ENCODE measurements at regions not wholly inside any gene's neighbourhood (a gene's known extent, or its start where the extent isn't known, plus 50 kb on each side); places are given as distances from the start of the nearest gene placed in this dataset.
"Not testable (repeated sequence)": the region's sequence is repeated elsewhere in the genome, so short reads cannot be mapped to it uniquely, and the experiment has no call there.

DNA sequence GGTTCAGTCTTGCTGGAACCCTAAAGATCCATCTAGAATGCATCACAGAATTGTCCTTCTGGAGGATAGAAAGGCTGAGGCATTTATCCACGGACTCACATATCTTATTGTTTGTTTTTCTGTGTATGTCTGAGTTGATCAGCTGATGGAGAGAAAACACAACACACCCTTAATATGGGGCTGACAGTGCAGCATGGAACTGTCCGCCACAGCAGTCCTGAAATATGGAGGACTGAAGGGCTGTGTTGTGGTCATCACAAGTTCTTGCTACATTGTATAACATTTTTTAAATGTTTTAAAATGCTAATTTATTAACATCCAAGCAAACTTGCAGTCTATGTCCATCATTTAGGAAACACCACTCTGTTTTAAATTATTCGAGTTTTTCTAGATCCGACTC is 448.9 kb upstream of the ERCC4 start:
- no peak for DNase-seq (ENCODE audit: low read depth)
- in situ Hi-C loops (cut with HindIII; ENCODE audit: low sequenced_read_pairs) = no loop called here
- H3K4me3 ChIP-seq (ENCODE audit: low read depth, low read length) = no peak overlapping the region
- TF ChIP-seq, protein P1, sequence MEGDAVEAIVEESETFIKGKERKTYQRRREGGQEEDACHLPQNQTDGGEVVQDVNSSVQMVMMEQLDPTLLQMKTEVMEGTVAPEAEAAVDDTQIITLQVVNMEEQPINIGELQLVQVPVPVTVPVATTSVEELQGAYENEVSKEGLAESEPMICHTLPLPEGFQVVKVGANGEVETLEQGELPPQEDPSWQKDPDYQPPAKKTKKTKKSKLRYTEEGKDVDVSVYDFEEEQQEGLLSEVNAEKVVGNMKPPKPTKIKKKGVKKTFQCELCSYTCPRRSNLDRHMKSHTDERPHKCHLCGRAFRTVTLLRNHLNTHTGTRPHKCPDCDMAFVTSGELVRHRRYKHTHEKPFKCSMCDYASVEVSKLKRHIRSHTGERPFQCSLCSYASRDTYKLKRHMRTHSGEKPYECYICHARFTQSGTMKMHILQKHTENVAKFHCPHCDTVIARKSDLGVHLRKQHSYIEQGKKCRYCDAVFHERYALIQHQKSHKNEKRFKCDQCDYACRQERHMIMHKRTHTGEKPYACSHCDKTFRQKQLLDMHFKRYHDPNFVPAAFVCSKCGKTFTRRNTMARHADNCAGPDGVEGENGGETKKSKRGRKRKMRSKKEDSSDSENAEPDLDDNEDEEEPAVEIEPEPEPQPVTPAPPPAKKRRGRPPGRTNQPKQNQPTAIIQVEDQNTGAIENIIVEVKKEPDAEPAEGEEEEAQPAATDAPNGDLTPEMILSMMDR (IDR thresholded peaks at IDR 0.05; ENCODE audit: low read depth, low read length, missing control alignments) = no peak

DNA sequence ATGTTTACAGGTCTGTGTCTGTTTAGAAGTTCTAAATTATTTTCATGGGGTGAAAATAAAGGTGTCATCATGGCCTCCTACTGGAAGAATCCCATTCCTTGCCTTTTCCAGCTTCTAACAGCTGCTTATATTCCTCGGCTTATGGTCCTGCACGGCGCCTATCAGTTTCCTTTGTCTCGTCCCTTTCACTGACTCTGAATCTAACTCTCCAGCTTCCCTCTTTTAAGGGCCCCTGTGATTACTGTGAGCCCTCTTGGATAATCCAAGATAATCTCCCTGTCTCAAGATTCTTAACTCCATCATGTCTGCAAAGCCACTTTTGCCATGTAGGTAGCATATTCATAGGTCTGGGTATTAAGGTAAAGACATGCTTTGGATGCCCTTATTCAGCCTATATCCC is 441.0 kb upstream of the ERCC4 start:
- TF ChIP-seq, protein P1 (IDR thresholded peaks at IDR 0.05; ENCODE audit: low read depth, low read length, missing control alignments) = no peak
- no peak for DNase-seq (ENCODE audit: low read depth)
- H3K4me3 ChIP-seq (ENCODE audit: low read depth, low read length) = no peak overlapping the region
- in situ Hi-C loops (cut with HindIII; ENCODE audit: low sequenced_read_pairs) = no loop called here

DNA sequence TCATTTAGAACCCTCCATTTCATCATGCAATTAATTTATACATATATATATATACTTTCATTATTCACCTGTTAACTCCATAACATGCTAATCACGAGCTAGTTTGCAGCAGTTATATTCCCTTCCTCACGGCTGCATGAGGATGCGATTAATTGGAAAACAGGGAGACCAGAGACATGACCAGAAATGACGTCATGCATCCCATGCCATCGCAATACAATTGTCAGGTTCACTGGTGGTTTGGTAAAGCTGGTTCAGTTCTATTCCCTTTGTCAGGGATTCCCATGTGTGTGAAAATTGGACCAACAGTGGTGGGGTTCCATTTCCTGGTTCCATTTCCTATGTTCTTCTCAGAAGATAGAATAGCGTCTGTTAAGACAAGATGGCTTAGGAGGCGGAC is 440.4 kb upstream of the ERCC4 start:
- no peak overlapping the region for H3K4me3 ChIP-seq (ENCODE audit: low read depth, low read length)
- TF ChIP-seq, protein P1 (IDR thresholded peaks at IDR 0.05; ENCODE audit: low read depth, low read length, missing control alignments) = no peak
- in situ Hi-C loops (cut with HindIII; ENCODE audit: low sequenced_read_pairs) = no loop called here
- no peak for DNase-seq (ENCODE audit: low read depth)

DNA sequence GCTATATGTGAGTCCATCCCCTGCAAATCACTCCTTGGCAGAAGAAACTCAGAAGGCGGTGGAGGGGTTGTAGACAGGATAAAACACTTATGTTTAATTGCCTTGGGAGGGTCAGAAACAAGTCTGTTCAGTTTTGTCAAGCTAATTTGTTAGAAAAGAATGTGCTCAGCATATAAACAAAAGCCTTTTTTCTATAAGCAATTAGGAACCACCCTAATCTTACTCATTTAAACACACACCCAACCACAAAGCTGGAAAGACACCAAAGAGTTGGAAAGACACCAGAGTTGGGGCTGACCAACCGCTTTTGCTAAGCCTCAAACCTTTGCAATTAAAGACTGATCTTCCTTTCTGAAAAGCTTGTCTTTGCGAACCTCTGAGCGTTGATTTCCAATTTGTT is 439.2 kb upstream of the ERCC4 start:
- TF ChIP-seq, protein P1 (IDR thresholded peaks at IDR 0.05; ENCODE audit: low read depth, low read length, missing control alignments) = no peak
- in situ Hi-C loops (cut with HindIII; ENCODE audit: low sequenced_read_pairs) = no loop called here
- no peak for DNase-seq (ENCODE audit: low read depth)
- H3K4me3 ChIP-seq (ENCODE audit: low read depth, low read length) = no peak overlapping the region

DNA sequence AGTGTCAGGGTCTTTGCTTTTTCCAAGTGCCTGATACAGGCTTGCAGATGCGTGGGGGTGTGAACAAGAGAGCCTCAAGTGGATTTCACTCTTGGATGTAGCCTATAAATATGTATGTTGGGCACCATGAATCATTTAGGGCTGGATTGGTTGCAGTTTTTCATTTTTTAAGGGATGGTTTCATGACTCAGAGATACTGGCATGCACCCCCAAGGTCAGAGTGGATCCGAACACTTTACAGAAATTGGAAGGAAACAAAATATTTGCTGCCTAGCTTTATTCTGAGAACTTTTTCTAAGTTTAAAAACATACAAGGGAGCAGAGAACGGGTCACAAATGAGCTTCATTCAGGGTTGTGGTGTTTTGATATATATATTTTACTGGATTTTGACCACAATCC is 436.8 kb upstream of the ERCC4 start:
- TF ChIP-seq, protein P1 (IDR thresholded peaks at IDR 0.05; ENCODE audit: low read depth, low read length, missing control alignments) = no peak
- no peak for DNase-seq (ENCODE audit: low read depth)
- no peak overlapping the region for H3K4me3 ChIP-seq (ENCODE audit: low read depth, low read length)
- in situ Hi-C loops (cut with HindIII; ENCODE audit: low sequenced_read_pairs) = no loop called here

DNA sequence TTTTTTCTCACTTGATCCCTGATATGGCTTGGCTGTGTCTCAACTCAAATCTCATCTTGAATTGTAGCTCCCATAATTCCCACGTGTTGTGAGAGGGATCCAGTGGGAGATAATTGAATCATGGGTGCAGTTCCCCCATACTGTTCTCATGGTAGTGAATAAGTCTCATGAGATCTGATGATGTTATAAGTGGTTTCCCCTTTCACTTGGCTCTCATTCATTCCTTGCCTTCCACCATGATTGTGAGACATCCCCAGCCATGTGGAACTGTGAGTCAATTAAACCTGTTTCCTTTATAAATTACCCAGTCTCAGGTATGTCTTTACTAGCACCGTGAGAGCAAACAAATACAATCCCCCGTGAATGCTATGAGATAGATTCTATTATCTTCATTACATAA is 430.5 kb upstream of the ERCC4 start:
- in situ Hi-C loops (cut with HindIII; ENCODE audit: low sequenced_read_pairs); DNase-seq (ENCODE audit: low read depth); H3K4me3 ChIP-seq (ENCODE audit: low read depth, low read length): not testable (repeated sequence)

DNA sequence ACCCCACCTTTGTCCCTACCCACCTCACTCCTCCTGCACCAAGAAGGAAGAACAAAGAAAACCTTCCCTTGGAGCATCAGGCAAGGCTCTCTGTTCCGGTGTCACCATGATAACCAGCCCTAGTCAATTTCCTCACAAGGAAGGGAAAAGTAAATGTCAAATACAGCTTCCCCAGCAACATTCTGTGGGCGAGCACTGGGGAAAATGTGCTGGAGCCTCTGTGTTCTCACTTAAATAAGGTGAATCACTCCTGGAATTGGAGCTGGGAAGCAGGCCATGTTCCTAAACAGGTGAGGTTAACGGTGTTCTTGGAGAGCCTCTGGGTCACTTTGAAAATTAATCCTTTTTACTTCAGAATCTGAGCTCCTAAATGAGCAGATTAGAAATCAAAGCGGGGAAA is 427.9 kb upstream of the ERCC4 start:
- TF ChIP-seq, protein P1 (IDR thresholded peaks at IDR 0.05; ENCODE audit: low read depth, low read length, missing control alignments) = no peak
- in situ Hi-C loops (cut with HindIII; ENCODE audit: low sequenced_read_pairs) = no loop called here
- H3K4me3 ChIP-seq (ENCODE audit: low read depth, low read length) = no peak overlapping the region
- no peak for DNase-seq (ENCODE audit: low read depth)
